ENCODE measurements at regions not wholly inside any gene's neighbourhood (a gene's known extent, or its start where the extent isn't known, plus 50 kb on each side); places are given as distances from the start of the nearest gene placed in this dataset.

GRCh38 chr7:68922850-68923249, 675.4 kb upstream of the AUTS2 start:
- Histone ChIP-seq H3K27ac (ENCODE audit: insufficient read depth, low read length) (no peak overlapping the region), H2AFZ (ENCODE audit: low read length) (no peak overlapping the region), H3K9me3 (ENCODE audit: control insufficient read depth, insufficient read depth, low read depth, low read length) (no peaks in the 10 kb centered on the region), H3K79me2 (ENCODE audit: control insufficient read depth, insufficient read depth, low read length) (no peaks in the 10 kb centered on the region), H3K27me3 (ENCODE audit: control insufficient read depth, insufficient read depth, low read length) (no peaks in the 10 kb centered on the region), H3K9ac (ENCODE audit: insufficient read depth, low read length) (no peak overlapping the region), H3K4me3 (replicated peaks in 1 of 4; ENCODE audit: control extremely low read depth in 1 of 4, insufficient read depth in 1 of 4, low read depth in 3 of 4, low read length in 4 of 4) (no peak overlapping the region), H3K4me2 (ENCODE audit: extremely low read depth, insufficient read depth, low read length) (no peak overlapping the region), H3K36me3 (ENCODE audit: control insufficient read depth, insufficient read depth, low read length) (no peaks in the 10 kb centered on the region), H4K20me1 (ENCODE audit: control insufficient read depth, extremely low read depth, insufficient read depth, low read length) (no peaks in the 10 kb centered on the region), H3K4me1 (ENCODE audit: control insufficient read depth, extremely low read depth, insufficient read depth, low read length) (no peaks in the 10 kb centered on the region)
- no peak for DNase-seq (ENCODE audit: low read depth in 2 of 2)
- TF ChIP-seq EZH2 (IDR thresholded peaks at IDR 0.05; ENCODE audit: low read length, missing control alignments) (no peak), CTCF (conservative IDR thresholded peaks at IDR 0.05 in 1 of 2, IDR thresholded peaks at IDR 0.05 in 1 of 2; ENCODE audit: low read depth in 1 of 2, low read length in 2 of 2) (no peak)

DNA sequence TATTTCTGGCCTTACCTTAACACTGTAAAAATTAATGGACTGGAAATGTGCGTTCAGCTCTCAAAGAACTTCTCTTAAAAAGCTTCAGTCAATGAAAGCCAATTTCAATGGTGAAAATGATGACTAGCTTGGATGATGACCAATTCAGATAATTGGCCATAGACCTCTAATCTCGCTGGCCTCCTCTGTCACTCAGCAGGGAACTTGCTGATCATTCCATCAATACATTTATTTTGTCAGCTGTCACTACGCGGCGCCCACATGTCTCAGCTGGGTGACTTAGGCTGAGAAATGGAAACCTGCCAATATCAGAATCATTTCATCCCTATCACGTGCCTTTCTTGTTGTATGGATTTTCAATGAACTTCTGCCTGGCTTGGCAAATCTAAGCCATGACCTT, 673.0 kb upstream of the AUTS2 start:
- Histone ChIP-seq H2AFZ (ENCODE audit: low read length) (no peak overlapping the region), H4K20me1 (ENCODE audit: control insufficient read depth, extremely low read depth, insufficient read depth, low read length) (no peaks in the 10 kb centered on the region), H3K4me2 (ENCODE audit: extremely low read depth, insufficient read depth, low read length) (no peak overlapping the region), H3K79me2 (ENCODE audit: control insufficient read depth, insufficient read depth, low read length) (no peaks in the 10 kb centered on the region), H3K4me1 (ENCODE audit: control insufficient read depth, extremely low read depth, insufficient read depth, low read length) (no peaks in the 10 kb centered on the region), H3K27ac (ENCODE audit: insufficient read depth, low read length) (no peak overlapping the region), H3K4me3 (replicated peaks in 1 of 4; ENCODE audit: control extremely low read depth in 1 of 4, insufficient read depth in 1 of 4, low read depth in 3 of 4, low read length in 4 of 4) (no peak overlapping the region), H3K9me3 (ENCODE audit: control insufficient read depth, insufficient read depth, low read depth, low read length) (no peaks in the 10 kb centered on the region), H3K9ac (ENCODE audit: insufficient read depth, low read length) (no peak overlapping the region), H3K36me3 (ENCODE audit: control insufficient read depth, insufficient read depth, low read length) (no peaks in the 10 kb centered on the region), H3K27me3 (ENCODE audit: control insufficient read depth, insufficient read depth, low read length) (no peaks in the 10 kb centered on the region)
- TF ChIP-seq CTCF (conservative IDR thresholded peaks at IDR 0.05 in 1 of 2, IDR thresholded peaks at IDR 0.05 in 1 of 2; ENCODE audit: low read depth in 1 of 2, low read length in 2 of 2) (no peak), EZH2 (IDR thresholded peaks at IDR 0.05; ENCODE audit: low read length, missing control alignments) (no peak)
- DNase-seq (ENCODE audit: low read depth in 2 of 2), result no peak

GRCh38 chr7:68929781-68930261, 668.5 kb upstream of the AUTS2 start:
- Histone ChIP-seq H3K4me3 (replicated peaks in 1 of 4; ENCODE audit: control extremely low read depth in 1 of 4, insufficient read depth in 1 of 4, low read depth in 3 of 4, low read length in 4 of 4) (no peak overlapping the region), H3K27ac (ENCODE audit: insufficient read depth, low read length) (no peak overlapping the region), H3K27me3 (ENCODE audit: control insufficient read depth, insufficient read depth, low read length) (no peaks in the 10 kb centered on the region), H4K20me1 (ENCODE audit: control insufficient read depth, extremely low read depth, insufficient read depth, low read length) (no peaks in the 10 kb centered on the region), H3K4me2 (ENCODE audit: extremely low read depth, insufficient read depth, low read length) (no peak overlapping the region), H3K79me2 (ENCODE audit: control insufficient read depth, insufficient read depth, low read length) (no peaks in the 10 kb centered on the region), H3K4me1 (ENCODE audit: control insufficient read depth, extremely low read depth, insufficient read depth, low read length) (no peaks in the 10 kb centered on the region), H3K9ac (ENCODE audit: insufficient read depth, low read length) (no peak overlapping the region), H2AFZ (ENCODE audit: low read length) (no peak overlapping the region), H3K36me3 (ENCODE audit: control insufficient read depth, insufficient read depth, low read length) (no peaks in the 10 kb centered on the region), H3K9me3 (ENCODE audit: control insufficient read depth, insufficient read depth, low read depth, low read length) (no peaks in the 10 kb centered on the region)
- DNase-seq (ENCODE audit: low read depth in 2 of 2), result peak; percentile 5 to 79
- TF ChIP-seq EZH2 (IDR thresholded peaks at IDR 0.05; ENCODE audit: low read length, missing control alignments), result no peak
- TF ChIP-seq CTCF (conservative IDR thresholded peaks at IDR 0.05 in 1 of 2, IDR thresholded peaks at IDR 0.05 in 1 of 2; ENCODE audit: low read depth in 1 of 2, low read length in 2 of 2), result no peak

Data from fibroblast of lung (primary cell).